HG02623 (cell line): ENCODE measurements at regions not wholly inside any gene's neighbourhood (a gene's known extent, or its start where the extent isn't known, plus 50 kb on each side); places are given as distances from the start of the nearest gene placed in this dataset.

Source experiments
- ATAC-seq: cut with Tn5 transposase; IDR thresholded peaks from one replicate; pipeline ENCODE4 v1.9.1; 2021; ENCODE audit warnings: moderate library complexity; ENCODE audit not compliant: unreplicated experiment

- no peak for ATAC-seq
Observed at GRCh38 chr18:66687635-66688034, 83.7 kb upstream of the CDH19 start.

GRCh38 chr18:66682855-66683322 is 79.0 kb upstream of the CDH19 start:
- ATAC-seq = no peak

- ATAC-seq = no peak
Observed at GRCh38 chr18:66676699-66677098, 72.8 kb upstream of the CDH19 start.

- ATAC-seq = no peak
Observed at GRCh38 chr18:66674286-66674685, 70.4 kb upstream of the CDH19 start.

GRCh38 chr18:66668706-66669105 is 64.8 kb upstream of the CDH19 start:
- ATAC-seq = no peak

GRCh38 chr18:66662632-66663031 is 58.7 kb upstream of the CDH19 start:
- no peak for ATAC-seq

GRCh38 chr18:66655407-66655806 is 51.5 kb upstream of the CDH19 start:
- ATAC-seq = no peak
